GM10248 (cell line): ENCODE measurements at regions not wholly inside any gene's neighbourhood (a gene's known extent, or its start where the extent isn't known, plus 50 kb on each side); places are given as distances from the start of the nearest gene placed in this dataset.

ENCODE experiments used
- CTCF ChIA-PET: fragments of 300-600 bp; sonication (Branson Sonifier 250); formaldehyde crosslinking; extraction: SDS; loops from one replicate; lab custom pipeline; 2021; ENCODE audit warnings: antibody characterized with exemption; lab: Yijun Ruan, JAX
- POLR2A ChIA-PET: fragments of 350-650 bp; sonication (Branson Sonifier 250); formaldehyde crosslinking; extraction: SDS; loops from one replicate; lab custom pipeline; 2020; ENCODE audit warnings: antibody characterized with exemption; lab: Yijun Ruan, JAX
- DNase-seq: peaks from one replicate; pipeline ENCODE4 v3.0.0; 2012; ENCODE audit errors: extremely low spot score
- CTCF ChIP-seq: IDR thresholded peaks from 2 replicates; pipeline ENCODE4 v1.5.1; 2012; ENCODE audit warnings: mild to moderate bottlenecking, low read depth; ENCODE audit errors: extremely low read depth, missing control alignments, control extremely low read depth

DNA sequence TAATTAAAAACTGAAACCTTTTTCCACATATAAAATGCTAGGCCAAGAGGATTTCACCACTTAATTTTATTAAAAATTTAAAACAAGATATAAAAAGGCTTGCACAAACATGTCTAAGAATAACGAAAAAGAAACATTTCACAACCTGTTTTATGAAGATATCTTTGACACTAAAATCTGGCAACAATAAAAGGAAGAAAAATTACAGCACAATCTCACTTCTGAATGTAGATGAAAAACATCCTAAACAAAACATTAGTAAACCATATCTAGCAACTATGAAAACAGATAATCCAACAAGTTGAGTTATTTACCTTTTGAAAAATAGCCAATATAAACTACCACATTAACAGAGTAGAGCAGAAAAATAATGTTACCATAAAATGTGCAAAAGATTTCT, 185.4 kb upstream of the MMADHC start:
- DNase-seq = no peak
- CTCF ChIA-PET = interaction anchor here (1.6 kb wide), 1 partner anchor 10 kb away, joined by 3 read pairs; no protein-coding TSS in a partner anchor
- TF ChIP-seq CTCF = no peak
- POLR2A ChIA-PET = no interaction called here

DNA sequence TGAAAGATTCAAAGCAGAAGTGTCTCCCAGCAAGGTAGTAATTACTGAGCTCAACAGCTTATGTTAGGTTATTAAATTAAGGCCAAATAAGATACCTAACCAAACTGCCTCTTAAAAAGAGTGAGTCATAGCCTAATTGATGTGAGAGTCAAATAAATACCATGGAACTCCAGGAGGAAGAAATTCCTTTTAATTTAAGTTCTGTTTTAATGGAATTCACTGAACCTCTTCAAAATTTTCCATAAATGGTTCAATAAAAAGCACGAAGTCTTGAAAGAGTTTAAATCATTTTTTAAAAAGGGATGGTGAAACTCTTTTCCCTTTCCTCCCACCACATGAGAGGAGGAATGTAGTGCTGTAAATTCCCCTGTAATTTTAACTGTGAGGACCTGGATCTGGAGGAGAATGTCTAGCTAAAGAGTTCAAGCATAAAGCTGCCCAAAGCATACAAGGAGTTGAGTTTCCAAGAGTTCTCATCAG, 180.8 kb upstream of the MMADHC start:
- no peak for TF ChIP-seq CTCF
- ChIA-PET POLR2A (no interaction called here), CTCF (no interaction called here)
- DNase-seq = no peak

DNA sequence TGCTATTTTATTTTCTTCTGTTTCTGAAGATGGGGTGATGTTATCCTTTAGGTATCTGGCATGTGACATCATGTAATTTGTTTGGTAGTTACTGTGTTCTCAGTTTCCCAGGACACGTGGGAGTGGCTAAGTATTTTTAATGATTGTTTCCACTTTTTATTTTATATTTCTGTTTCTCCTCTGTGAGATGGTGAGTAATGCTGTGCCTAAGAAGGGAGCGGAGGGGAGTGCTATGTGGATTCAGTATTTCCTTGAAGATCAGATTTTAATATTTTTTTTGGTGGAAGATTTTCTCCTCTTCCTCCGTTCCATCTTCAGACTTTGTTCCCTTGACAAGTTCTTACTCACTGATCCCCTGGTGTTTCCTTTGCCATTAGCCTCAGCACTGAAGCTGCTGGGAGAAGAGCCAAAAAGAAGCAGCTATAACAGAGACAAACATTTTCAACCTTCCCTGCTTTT, 180.0 kb upstream of the MMADHC start:
- POLR2A ChIA-PET = no interaction called here
- TF ChIP-seq CTCF = no peak
- DNase-seq = no peak
- CTCF ChIA-PET = no interaction called here

DNA sequence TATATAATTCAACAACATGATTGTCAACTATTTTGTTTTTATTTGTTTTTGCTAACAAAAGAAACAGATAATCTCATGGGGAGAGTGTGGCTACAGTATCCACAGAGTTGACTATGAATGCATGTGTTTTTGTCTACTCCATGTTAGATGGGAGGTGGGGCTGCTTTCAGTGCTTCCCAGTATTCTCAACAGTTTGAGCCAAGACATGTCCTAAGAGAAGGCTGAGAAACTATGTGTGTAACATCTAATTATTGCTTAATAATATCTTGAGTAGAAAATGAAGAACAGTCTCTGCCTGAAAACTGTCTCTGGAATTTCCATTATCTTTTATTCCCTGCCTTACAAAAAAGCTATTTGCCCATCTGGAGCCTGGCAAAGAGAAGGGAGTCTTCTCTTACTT, 178.8 kb upstream of the MMADHC start:
- POLR2A ChIA-PET = no interaction called here
- CTCF ChIA-PET = no interaction called here
- DNase-seq = no peak
- no peak for TF ChIP-seq CTCF

DNA sequence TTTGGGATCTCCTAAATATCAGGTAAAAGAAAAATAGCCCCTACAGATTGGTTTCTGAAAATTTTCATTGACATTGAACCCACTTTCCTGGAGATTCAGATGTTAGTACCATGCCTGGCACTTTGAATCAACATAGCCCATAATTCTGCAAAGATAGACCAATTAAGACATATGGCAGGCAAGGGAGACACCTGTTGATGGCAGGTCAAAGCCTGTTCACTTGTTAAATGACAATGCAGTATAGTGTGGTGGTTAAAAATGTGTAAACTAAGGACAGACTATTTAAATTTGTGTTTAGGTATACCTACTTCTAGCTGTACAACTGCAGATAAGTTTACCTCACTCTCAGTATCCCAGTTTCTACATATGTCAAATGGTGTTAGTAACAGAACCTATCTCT, 178.1 kb upstream of the MMADHC start:
- DNase-seq = no peak
- ChIA-PET CTCF (interaction anchor here (1.0 kb wide), 1 partner anchor 22 kb away, joined by 3 read pairs; no protein-coding TSS in a partner anchor), POLR2A (no interaction called here)
- no peak for TF ChIP-seq CTCF

DNA sequence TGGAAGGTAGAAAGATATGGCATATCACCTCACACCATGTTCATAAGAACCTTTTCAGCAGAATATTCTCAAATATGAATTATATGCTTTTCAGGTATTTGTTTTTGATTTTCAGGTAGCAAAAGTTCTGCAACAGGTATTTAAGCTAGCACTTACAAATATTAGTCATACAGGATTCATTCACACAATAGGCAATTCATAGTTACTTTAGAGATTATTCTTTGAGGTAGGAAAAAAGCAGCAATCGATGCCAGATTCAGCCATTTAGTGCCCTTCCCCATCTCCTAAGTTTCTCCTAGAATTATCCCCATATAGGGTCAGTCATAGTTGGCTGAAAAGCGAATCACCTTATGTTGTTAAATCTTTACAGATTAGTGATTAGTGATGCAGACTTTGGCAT, 177.4 kb upstream of the MMADHC start:
- DNase-seq = no peak
- ChIA-PET CTCF (interaction anchor here (1.0 kb wide), 1 partner anchor 22 kb away, joined by 3 read pairs; no protein-coding TSS in a partner anchor), POLR2A (no interaction called here)
- no peak for TF ChIP-seq CTCF

DNA sequence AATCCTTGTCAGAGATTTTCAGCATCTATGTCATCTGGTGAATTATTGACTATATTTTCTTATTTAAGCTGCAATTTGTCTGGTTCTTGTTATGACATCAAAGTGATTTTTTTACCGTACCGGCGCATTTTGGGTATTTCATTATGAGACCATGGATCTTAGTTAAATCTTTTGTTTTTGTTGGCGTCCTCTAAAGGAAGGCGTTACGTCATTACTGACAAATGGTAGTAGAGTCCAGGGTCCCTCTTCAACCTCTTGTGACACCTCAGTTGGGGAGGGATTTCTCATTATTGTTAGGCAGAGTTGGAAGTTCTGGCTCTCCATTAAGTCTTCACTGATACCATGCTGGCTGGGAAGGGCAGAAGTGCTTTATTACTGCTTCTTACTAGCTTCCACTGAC, 175.8 kb upstream of the MMADHC start:
- no peak for TF ChIP-seq CTCF
- POLR2A ChIA-PET = no interaction called here
- DNase-seq = no peak
- CTCF ChIA-PET = interaction anchor here (1.1 to 1.2 kb wide), 2 partner anchors 10 to 13 kb away, joined by 3 read pairs; no protein-coding TSS in a partner anchor
